HG02759 (cell line): ENCODE measurements at regions not wholly inside any gene's neighbourhood (a gene's known extent, or its start where the extent isn't known, plus 50 kb on each side); places are given as distances from the start of the nearest gene placed in this dataset.
"Not testable (repeated sequence)": the region's sequence is repeated elsewhere in the genome, so short reads cannot be mapped to it uniquely, and the experiment has no call there.

Experiments used
- ATAC-seq: cut with Tn5 transposase; IDR thresholded peaks from one replicate; pipeline ENCODE4 v1.9.1; 2021; ENCODE audit warnings: mild to moderate bottlenecking, moderate library complexity; ENCODE audit not compliant: unreplicated experiment

- no peak for ATAC-seq
Measured at GRCh38 chr1:175265091-175265490, 72.5 kb upstream of the KIAA0040 start.

- ATAC-seq, result no peak
Measured at GRCh38 chr1:175262621-175263020, 70.0 kb upstream of the KIAA0040 start.

GRCh38 chr1:175256246-175256645, 63.7 kb upstream of the KIAA0040 start:
- not testable (repeated sequence) for ATAC-seq

- ATAC-seq, result no peak
Measured at GRCh38 chr1:175254190-175254589, 61.6 kb upstream of the KIAA0040 start.

- ATAC-seq, result peak; percentile 86
Measured at GRCh38 chr1:175252561-175252960, 60.0 kb upstream of the KIAA0040 start.

- ATAC-seq, result no peak
Measured at GRCh38 chr1:175250027-175250426, 57.5 kb upstream of the KIAA0040 start.

GRCh38 chr1:175248036-175248435, 55.5 kb upstream of the KIAA0040 start:
- not testable (repeated sequence) for ATAC-seq

GRCh38 chr1:175247056-175247455, 54.5 kb upstream of the KIAA0040 start:
- ATAC-seq, result not testable (repeated sequence)

- ATAC-seq, result no peak
Measured at GRCh38 chr1:175245324-175245723, 52.7 kb upstream of the KIAA0040 start.

GRCh38 chr1:175244206-175244605, 51.6 kb upstream of the KIAA0040 start:
- ATAC-seq, result no peak
